CD4-positive, alpha-beta T cell (primary cell): ENCODE measurements at regions not wholly inside any gene's neighbourhood (a gene's known extent, or its start where the extent isn't known, plus 50 kb on each side); places are given as distances from the start of the nearest gene placed in this dataset.

Experiments
- ATAC-seq: fragments of 200-7000 bp; cut with Tn5 transposase; one replicate; pipeline ENCODE4 v1.10.0; 2022; ENCODE audit warnings: mild to moderate bottlenecking; ENCODE audit not compliant: poor library complexity
- CTCF ChIA-PET: fragments of 350-600 bp; sonication (Branson Sonifier 250); formaldehyde crosslinking; loops from one replicate; lab custom pipeline; 2021; ENCODE audit warnings: antibody characterized with exemption, inconsistent platforms; lab: Charles Lee
- POLR2A ChIA-PET: fragments of 350-600 bp; sonication (Branson Sonifier 250); formaldehyde crosslinking; loops from one replicate; lab custom pipeline; 2021; ENCODE audit warnings: antibody characterized with exemption, inconsistent platforms; lab: Charles Lee
- DNase-seq, 14 experiments: peaks; one replicate each; pipeline ENCODE4 v3.0.0-alpha.2; 2013 to 2020; ENCODE audit warnings: mixed read lengths in 2 of 14
- H3K27ac ChIP-seq, 2 donors: one replicate each; pipeline versions ENCODE4 v1.5.1 to v1.7.0; 2013; ENCODE audit warnings: low read length in 2 of 2, low read depth in 1 of 2, mild to moderate bottlenecking in 1 of 2
- H3K27me3 ChIP-seq, 2 experiments: 1 replicate in 1 of 2; 2 replicates in 1 of 2; pipeline versions ENCODE4 v1.6.1 to v1.7.0; 2013; ENCODE audit warnings: low read length in 2 of 2, control low read depth in 1 of 2, mild to moderate bottlenecking in 1 of 2, moderate library complexity in 1 of 2; ENCODE audit not compliant: insufficient read depth in 2 of 2, control insufficient read depth in 1 of 2
- H3K36me3 ChIP-seq: one replicate; pipeline ENCODE4 v1.6.1; 2013; ENCODE audit warnings: low read length, control low read depth; ENCODE audit not compliant: insufficient read depth
- H3K4me1 ChIP-seq: one replicate; pipeline ENCODE4 v1.6.1; 2013; ENCODE audit warnings: low read length, control low read depth; ENCODE audit not compliant: insufficient read depth
- H3K4me3 ChIP-seq: one replicate; pipeline ENCODE4 v1.5.1; 2013; ENCODE audit warnings: mild to moderate bottlenecking, low read length, moderate library complexity
- H3K9me3 ChIP-seq, 2 experiments: 1 replicate in 1 of 2; 2 replicates in 1 of 2; pipeline versions ENCODE4 v1.6.1 to v1.7.0; 2013; ENCODE audit warnings: low read length in 2 of 2, mild to moderate bottlenecking in 2 of 2, control low read depth in 1 of 2, moderate library complexity in 1 of 2; ENCODE audit not compliant: control insufficient read depth in 1 of 2, insufficient read depth in 1 of 2
- H3K27ac Mint-ChIP-seq: one replicate; pipeline ENCODE4 v1.8.0; 2020; ENCODE audit warnings: mixed read lengths
- H3K27me3 Mint-ChIP-seq: one replicate; pipeline ENCODE4 v1.8.0; 2021; ENCODE audit warnings: mixed read lengths
- H3K36me3 Mint-ChIP-seq: one replicate; pipeline ENCODE4 v1.8.0; 2021; ENCODE audit warnings: low read depth, mixed read lengths
- H3K4me1 Mint-ChIP-seq: one replicate; pipeline ENCODE4 v1.8.0; 2021; ENCODE audit warnings: low read depth, mixed read lengths
- H3K4me3 Mint-ChIP-seq: one replicate; pipeline ENCODE4 v1.8.0; 2020; ENCODE audit warnings: mild to moderate bottlenecking, mixed read lengths
- H3K9me3 Mint-ChIP-seq: one replicate; pipeline ENCODE4 v1.8.0; 2020; ENCODE audit warnings: mixed read lengths
- CTCF ChIP-seq: fragments of 200-600 bp; IDR thresholded peaks from one replicate; pipeline ENCODE4 v1.8.0; 2022; ENCODE audit warnings: antibody characterized with exemption, mild to moderate bottlenecking
- intact Hi-C, 2 experiments: fragments of 100-400 bp; cut with DNase I in 1 of 2; cut with micrococcal nuclease in 1 of 2; formaldehyde crosslinking; loops; one replicate each; pipeline versions ENCODE4 v1.15.1 to v1.9.0; 2023 to 2025; cut with DNase I, micrococcal nuclease

GRCh38 chr14:37824939-37825712 is 229.7 kb downstream of the TTC6 start:
- Histone ChIP-seq H3K9me3 (no peaks in the 10 kb centered on the region), H3K36me3 (no peaks in the 10 kb centered on the region), H3K4me1 (no peaks in the 10 kb centered on the region), H3K27me3 (no peaks in the 10 kb centered on the region), H3K27ac (no peak overlapping the region), H3K4me3 (no peak overlapping the region)
- DNase-seq: no peak
- ATAC-seq: no peak
- CTCF ChIA-PET: no interaction called here
- Mint-ChIP-seq H3K4me3 (no peak overlapping the region), H3K27me3 (no peaks in the 10 kb centered on the region), H3K9me3 (peaks cover 3% of the 10 kb centered on the region), H3K36me3 (no peaks in the 10 kb centered on the region), H3K4me1 (no peaks in the 10 kb centered on the region), H3K27ac (no peak overlapping the region)
- intact Hi-C loops: no loop called here
- POLR2A ChIA-PET: no interaction called here
- TF ChIP-seq CTCF: no peak

GRCh38 chr14:37826869-37827268 is 231.4 kb downstream of the TTC6 start:
- H3K27me3 Mint-ChIP-seq: no peaks in the 10 kb centered on the region
- H3K9me3 ChIP-seq: no peaks in the 10 kb centered on the region
- H3K36me3 Mint-ChIP-seq: no peaks in the 10 kb centered on the region
- H3K4me3 Mint-ChIP-seq: no peak overlapping the region
- H3K4me3 ChIP-seq: no peak overlapping the region
- no peak overlapping the region for H3K27ac Mint-ChIP-seq
- ChIA-PET POLR2A (no interaction called here), CTCF (no interaction called here)
- H3K4me1 ChIP-seq: no peaks in the 10 kb centered on the region
- TF ChIP-seq CTCF: no peak
- H3K27me3 ChIP-seq: no peaks in the 10 kb centered on the region
- ATAC-seq (no peak), DNase-seq (no peak)
- H3K36me3 ChIP-seq: no peaks in the 10 kb centered on the region
- intact Hi-C loops: no loop called here
- peaks cover 12% of the 10 kb centered on the region for H3K9me3 Mint-ChIP-seq
- H3K4me1 Mint-ChIP-seq: no peaks in the 10 kb centered on the region
- no peak overlapping the region for H3K27ac ChIP-seq

GRCh38 chr14:37830271-37830670 is 234.8 kb downstream of the TTC6 start:
- no peak overlapping the region for H3K27ac Mint-ChIP-seq
- H3K27me3 ChIP-seq: no peaks in the 10 kb centered on the region
- peaks cover 6 to 24% of the 10 kb centered on the region in 2 experiments for H3K9me3 ChIP-seq
- no peak overlapping the region for H3K4me3 Mint-ChIP-seq
- no peak for TF ChIP-seq CTCF
- ChIA-PET POLR2A (no interaction called here), CTCF (no interaction called here)
- no peaks in the 10 kb centered on the region for H3K27me3 Mint-ChIP-seq
- peaks cover 20% of the 10 kb centered on the region for H3K9me3 Mint-ChIP-seq
- H3K4me3 ChIP-seq: no peak overlapping the region
- intact Hi-C loops: no loop called here
- DNase-seq: no peak
- no peaks in the 10 kb centered on the region for H3K36me3 Mint-ChIP-seq
- H3K27ac ChIP-seq: no peak overlapping the region
- no peak for ATAC-seq
- H3K36me3 ChIP-seq: no peaks in the 10 kb centered on the region
- H3K4me1 Mint-ChIP-seq: no peaks in the 10 kb centered on the region
- H3K4me1 ChIP-seq: no peaks in the 10 kb centered on the region
